IMR-90 (cell line): ENCODE measurements at regions not wholly inside any gene's neighbourhood (a gene's known extent, or its start where the extent isn't known, plus 50 kb on each side); places are given as distances from the start of the nearest gene placed in this dataset.
A peak's percentile ranks its signal among the peaks of the same experiment; 100 is the strongest.

ENCODE experiments used
- ATAC-seq: fragments of 200-7000 bp; cut with Tn5 transposase; 2 replicates; pipeline ENCODE4 v1.9.1; 2020; ENCODE audit warnings: low read depth, mild to moderate bottlenecking, moderate library complexity
- BruUV-seq: library from RNA; stranded (reverse); fragments of 400-500 nt; replicated peaks from 2 replicates; lab custom pipeline; 2021; lab: Mats Ljungman, UMichigan
- CTCF ChIA-PET: fragments of 300-600 bp; formaldehyde crosslinking; extraction: SDS; loops from one replicate; lab custom pipeline; 2021; ENCODE audit warnings: antibody characterized with exemption; lab: Yijun Ruan, JAX
- POLR2A ChIA-PET: fragments of 300-600 bp; sonication (Branson Sonifier 250); formaldehyde crosslinking; loops from one replicate; lab custom pipeline; 2022; ENCODE audit warnings: antibody characterized with exemption; ENCODE audit not compliant: unreplicated experiment; lab: Charles Lee
- DNase-seq: peaks from one replicate; pipeline ENCODE4 v3.0.0; 2013
- H2AFZ ChIP-seq: replicated peaks from 2 replicates; pipeline ENCODE3; 2013; ENCODE audit warnings: low read length, mild to moderate bottlenecking; ENCODE audit not compliant: poor library complexity
- H2AK5ac ChIP-seq: 2 replicates; pipeline ENCODE4 v1.6.1; 2013; ENCODE audit warnings: low read depth, low read length, inconsistent platforms
- H2AK9ac ChIP-seq: replicated peaks from 2 replicates; pipeline ENCODE3; 2013; ENCODE audit warnings: mild to moderate bottlenecking, low read depth, low read length, moderate library complexity; ENCODE audit not compliant: poor library complexity
- H2BK120ac ChIP-seq: 2 replicates; pipeline ENCODE4 v1.6.1; 2013; ENCODE audit warnings: low read depth, low read length, inconsistent platforms
- H2BK15ac ChIP-seq: 3 replicates; pipeline ENCODE4 v1.6.1; 2013; ENCODE audit warnings: low read depth, low read length, inconsistent platforms
- H2BK20ac ChIP-seq: 2 replicates; pipeline ENCODE4 v1.6.1; 2013; ENCODE audit warnings: low read depth, mild to moderate bottlenecking, inconsistent platforms, low read length, moderate library complexity
- H2BK5ac ChIP-seq: 2 replicates; pipeline ENCODE4 v1.6.1; 2013; ENCODE audit warnings: mild to moderate bottlenecking, low read depth, low read length, inconsistent platforms; ENCODE audit not compliant: poor library complexity, severe bottlenecking
- H3K14ac ChIP-seq: replicated peaks from 2 replicates; pipeline ENCODE4 v1.6.1; 2013; ENCODE audit warnings: low read depth, low read length, inconsistent platforms
- H3K18ac ChIP-seq: 2 replicates; pipeline ENCODE4 v1.6.1; 2013; ENCODE audit warnings: low read depth, low read length, control low read depth
- H3K23ac ChIP-seq: 2 replicates; pipeline ENCODE4 v1.6.1; 2013; ENCODE audit warnings: low read depth, low read length, inconsistent platforms
- H3K27ac ChIP-seq: 2 replicates; pipeline ENCODE4 v1.5.1; 2013; ENCODE audit warnings: mild to moderate bottlenecking, control low read depth, low read length; ENCODE audit not compliant: insufficient read depth
- H3K27me3 ChIP-seq: 2 replicates; pipeline ENCODE4 v1.6.1; 2013; ENCODE audit warnings: low read length; ENCODE audit not compliant: control insufficient read depth, insufficient read depth
- H3K36me3 ChIP-seq: 2 replicates; pipeline ENCODE4 v1.6.1; 2013; ENCODE audit warnings: low read length, mixed read lengths; ENCODE audit not compliant: control insufficient read depth, insufficient read depth
- H3K4ac ChIP-seq: 2 replicates; pipeline ENCODE4 v1.6.1; 2013; ENCODE audit warnings: low read depth, low read length, inconsistent platforms
- H3K4me1 ChIP-seq: 2 replicates; pipeline ENCODE4 v1.6.1; 2013; ENCODE audit warnings: low read length, mixed read lengths; ENCODE audit not compliant: control insufficient read depth, insufficient read depth
- H3K4me2 ChIP-seq: 2 replicates; pipeline ENCODE4 v1.6.1; 2013; ENCODE audit warnings: low read depth, mild to moderate bottlenecking, control low read depth, low read length, moderate library complexity
- H3K4me3 ChIP-seq: 2 replicates; pipeline ENCODE4 v1.5.1; 2013; ENCODE audit warnings: low read depth, mild to moderate bottlenecking, control low read depth, low read length, moderate library complexity; ENCODE audit not compliant: insufficient read depth
- H3K56ac ChIP-seq: 2 replicates; pipeline ENCODE4 v1.6.1; 2013; ENCODE audit warnings: low read length, inconsistent platforms; ENCODE audit not compliant: insufficient read depth; ENCODE audit errors: extremely low read depth
- H3K79me1 ChIP-seq, 2 experiments: 2 replicates each; pipeline ENCODE4 v1.6.1; 2013; ENCODE audit warnings: low read length in 2 of 2, inconsistent platforms in 1 of 2, low read depth in 1 of 2
- H3K9ac ChIP-seq: 2 replicates; pipeline ENCODE4 v1.6.1; 2013; ENCODE audit warnings: low read depth, low read length, control low read depth
- H3K9me1 ChIP-seq: 2 replicates; pipeline ENCODE4 v1.6.1; 2013; ENCODE audit warnings: low read length, inconsistent platforms; ENCODE audit not compliant: insufficient read depth
- H3K9me3 ChIP-seq: 2 replicates; pipeline ENCODE4 v1.6.1; 2013; ENCODE audit warnings: low read length; ENCODE audit not compliant: control insufficient read depth, insufficient read depth
- H4K20me1 ChIP-seq: 2 replicates; pipeline ENCODE4 v1.6.1; 2013; ENCODE audit warnings: low read length, inconsistent platforms; ENCODE audit not compliant: insufficient read depth
- H4K5ac ChIP-seq: 2 replicates; pipeline ENCODE4 v1.6.1; 2013; ENCODE audit warnings: mild to moderate bottlenecking, low read depth, low read length, control low read depth
- H4K8ac ChIP-seq, 2 experiments: 2 replicates each; pipeline ENCODE4 v1.6.1; 2013; ENCODE audit warnings: low read depth in 2 of 2, low read length in 2 of 2, control low read depth in 1 of 2, inconsistent platforms in 1 of 2
- H4K91ac ChIP-seq: 2 replicates; pipeline ENCODE4 v1.6.1; 2013; ENCODE audit warnings: low read depth, low read length, inconsistent platforms; ENCODE audit not compliant: insufficient read depth
- CTCF ChIP-seq: conservative IDR thresholded peaks from 2 replicates; pipeline ENCODE4 v1.5.1; 2012; ENCODE audit warnings: mild to moderate bottlenecking, low read depth, low read length, improper control_type of control experiment
- WGBS, 2 experiments: methylation state at CpG; one replicate each; pipeline versions ENCODE4 v1.1.5 to v1.1.7; 2013; ENCODE audit warnings: missing lambda C conversion rate in 2 of 2; ENCODE audit not compliant: insufficient read length in 1 of 2; ENCODE audit errors: extremely low coverage in 2 of 2; 5-methylcytosine and 5-hydroxymethylcytosine counted together
- dilution Hi-C: fragments of 300-500 bp; cut with HindIII; formaldehyde crosslinking; loops from one replicate; pipeline ENCODE4 v1.14.3; 2018; ENCODE audit warnings: low sequenced_read_pairs; ENCODE audit not compliant: unreplicated experiment
- in situ Hi-C: fragments of 300-500 bp; cut with MboI; formaldehyde crosslinking; loops from 3 replicates; pipeline ENCODE4 v1.14.3; 2019; ENCODE audit warnings: low sequenced_read_pairs, inconsistent platforms, mixed read lengths
- intact Hi-C: fragments of 100-400 bp; cut with micrococcal nuclease; formaldehyde crosslinking; loops from 2 replicates; pipeline ENCODE4 v1.10.0; 2022

- CTCF ChIA-PET, result interaction anchor here (0.7 to 1.2 kb wide), 4 partner anchors 21 to 214 kb away, joined by 3 to 4 read pairs (median 3); no protein-coding TSS in a partner anchor
- no peak overlapping the region; the same call in 1 of the 2 replicates for H3K4me2 ChIP-seq
- peaks cover 11% of the 10 kb centered on the region for H3K9me3 ChIP-seq
- H3K9me1 ChIP-seq, result peaks cover 10% of the 10 kb centered on the region
- peak overlapping the region; percentile 41; the same call in 1 of the 2 replicates for H3K23ac ChIP-seq
- peak overlapping the region; percentile 75 to 89 for H4K8ac ChIP-seq
- no peaks in the 10 kb centered on the region for H3K36me3 ChIP-seq
- H2AK5ac ChIP-seq, result peak overlapping the region; percentile 62
- H2BK20ac ChIP-seq, result peak overlapping the region; percentile 95
- H4K20me1 ChIP-seq, result no peaks in the 10 kb centered on the region
- peak overlapping the region; percentile 85 for H4K91ac ChIP-seq
- POLR2A ChIA-PET, result no interaction called here
- peak overlapping the region; percentile 86; the same call in 2 of the 3 replicates for H2BK15ac ChIP-seq
- H3K79me1 ChIP-seq, result no peaks in the 10 kb centered on the region
- H2BK5ac ChIP-seq, result peak overlapping the region; percentile 68
- H2AFZ ChIP-seq, result peak overlapping the region; percentile 95
- intact Hi-C loops, result loop anchor here (5.0 kb wide), 1 partner anchor 56 kb away; no protein-coding TSS in a partner anchor
- peaks cover 3% of the 10 kb centered on the region; the same call in 1 of the 2 replicates for H3K27me3 ChIP-seq
- in situ Hi-C loops, result no loop called here
- H3K9ac ChIP-seq, result peak overlapping the region; percentile 30
- dilution Hi-C loops, result no loop called here
- H3K18ac ChIP-seq, result peak overlapping the region; percentile 81
- 80% methylated on average over 2 of the region's 4 CpGs; no CpG with 5 or more reads in 1 of the 2 experiments for WGBS, 2 experiments
- ATAC-seq, result no peak
- H4K5ac ChIP-seq, result peak overlapping the region; percentile 77
- no peak for DNase-seq
- peak overlapping the region; percentile 77 for H3K27ac ChIP-seq
- H2AK9ac ChIP-seq, result peak overlapping the region; percentile 7
- peak overlapping the region; percentile 79 for H3K14ac ChIP-seq
- no peak for TF ChIP-seq CTCF
- no peak overlapping the region for H3K4me3 ChIP-seq
- BruUV-seq, result no TSS peak
- peak overlapping the region; percentile 26; the same call in 1 of the 2 replicates for H3K56ac ChIP-seq
- H3K4ac ChIP-seq, result peak overlapping the region; percentile 93
- H3K4me1 ChIP-seq, result peaks cover 12% of the 10 kb centered on the region
- peak overlapping the region; percentile 99 for H2BK120ac ChIP-seq
Observed at GRCh38 chr1:20426371-20426770, 59.6 kb downstream of the CAMK2N1 start.
